Ascending aorta (tissue), 2 donors: ENCODE measurements at regions not wholly inside any gene's neighbourhood (a gene's known extent, or its start where the extent isn't known, plus 50 kb on each side); places are given as distances from the start of the nearest gene placed in this dataset.
"Not testable (repeated sequence)": the region's sequence is repeated elsewhere in the genome, so short reads cannot be mapped to it uniquely, and the experiment has no call there.

ENCODE experiments used
- DNase-seq, 2 donors: peaks; one replicate each; pipeline ENCODE4 v3.0.0-alpha.2; 2019; ENCODE audit warnings: low spot score in 2 of 2
- H3K27ac ChIP-seq, 2 donors: fragments of 200-600 bp; sonication (generic); one replicate each; pipeline ENCODE4 v1.5.1; 2016 to 2017; ENCODE audit warnings: mild to moderate bottlenecking in 1 of 2
- H3K27me3 ChIP-seq: fragments of 200-600 bp; sonication (generic); one replicate; pipeline ENCODE4 v1.5.1; 2017
- H3K36me3 ChIP-seq, 2 donors: fragments of 200-600 bp; sonication (generic); one replicate each; pipeline ENCODE4 v1.5.1; 2016
- H3K4me1 ChIP-seq, 2 donors: fragments of 200-600 bp; sonication (generic); one replicate each; pipeline ENCODE4 v1.5.1; 2016 to 2017; ENCODE audit warnings: mild to moderate bottlenecking in 1 of 2
- H3K4me3 ChIP-seq, 2 donors: fragments of 200-600 bp; sonication (generic); one replicate each; pipeline ENCODE4 v1.5.1; 2016 to 2017; ENCODE audit warnings: mild to moderate bottlenecking in 1 of 2
- H3K9me3 ChIP-seq, 2 donors: fragments of 200-600 bp; sonication (generic); one replicate each; pipeline ENCODE4 v1.5.1; 2016
- intact Hi-C: fragments of 100-400 bp; cut with DNase I; formaldehyde crosslinking; loops from one replicate; pipeline ENCODE4 v1.15.1; 2023
- TF ChIP-seq, protein P1 (sequence below), 3 experiments: fragments of 200-600 bp in 2 of 3; fragments of 450-650 bp in 1 of 3; sonication (generic) in 2 of 3; IDR thresholded peaks; one replicate each; pipeline ENCODE4 v1.5.1; 2016 to 2019; ENCODE audit warnings: antibody characterized with exemption in 3 of 3, mild to moderate bottlenecking in 1 of 3, moderate library complexity in 1 of 3

DNA sequence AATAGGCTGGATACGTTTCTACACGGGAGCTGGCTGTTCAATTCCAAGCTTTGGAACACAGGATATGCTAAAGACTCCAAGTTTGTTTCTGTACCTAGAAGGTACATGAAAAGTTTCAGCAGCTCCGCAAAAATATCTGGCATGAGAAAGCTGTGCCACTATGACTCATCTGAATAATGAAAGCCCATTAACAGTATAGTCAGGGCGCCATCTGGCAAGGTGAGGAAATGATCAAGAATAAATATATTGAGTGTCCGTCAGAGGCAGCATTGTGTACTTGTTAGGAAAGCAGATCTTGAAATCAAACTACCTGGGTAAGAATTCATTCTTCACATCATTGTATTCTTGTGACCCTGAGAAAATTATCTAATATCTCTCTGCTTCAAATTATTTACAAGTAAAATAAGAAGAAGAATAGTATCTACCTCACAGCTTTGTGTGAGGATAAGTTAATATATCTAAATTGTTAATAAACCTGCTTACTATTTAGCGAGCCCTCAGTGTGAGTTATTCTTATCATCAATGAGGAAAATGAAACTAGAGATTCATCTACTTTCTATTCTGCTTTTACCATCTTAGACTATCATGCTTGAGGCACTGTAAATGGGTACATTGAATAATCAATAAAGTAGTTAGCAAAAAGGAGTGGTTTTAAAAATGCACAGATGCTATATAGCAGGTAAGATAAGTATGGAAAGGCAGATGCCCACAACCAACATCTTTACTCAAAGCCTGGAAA, 53.5 kb downstream of the FSCB start:
- DNase-seq: no peak
- H3K27me3 ChIP-seq: no peaks in the 10 kb centered on the region
- peaks cover 0 to 3% of the 10 kb centered on the region in 2 donors for H3K9me3 ChIP-seq
- H3K27ac ChIP-seq: no peak overlapping the region
- TF ChIP-seq, protein P1, sequence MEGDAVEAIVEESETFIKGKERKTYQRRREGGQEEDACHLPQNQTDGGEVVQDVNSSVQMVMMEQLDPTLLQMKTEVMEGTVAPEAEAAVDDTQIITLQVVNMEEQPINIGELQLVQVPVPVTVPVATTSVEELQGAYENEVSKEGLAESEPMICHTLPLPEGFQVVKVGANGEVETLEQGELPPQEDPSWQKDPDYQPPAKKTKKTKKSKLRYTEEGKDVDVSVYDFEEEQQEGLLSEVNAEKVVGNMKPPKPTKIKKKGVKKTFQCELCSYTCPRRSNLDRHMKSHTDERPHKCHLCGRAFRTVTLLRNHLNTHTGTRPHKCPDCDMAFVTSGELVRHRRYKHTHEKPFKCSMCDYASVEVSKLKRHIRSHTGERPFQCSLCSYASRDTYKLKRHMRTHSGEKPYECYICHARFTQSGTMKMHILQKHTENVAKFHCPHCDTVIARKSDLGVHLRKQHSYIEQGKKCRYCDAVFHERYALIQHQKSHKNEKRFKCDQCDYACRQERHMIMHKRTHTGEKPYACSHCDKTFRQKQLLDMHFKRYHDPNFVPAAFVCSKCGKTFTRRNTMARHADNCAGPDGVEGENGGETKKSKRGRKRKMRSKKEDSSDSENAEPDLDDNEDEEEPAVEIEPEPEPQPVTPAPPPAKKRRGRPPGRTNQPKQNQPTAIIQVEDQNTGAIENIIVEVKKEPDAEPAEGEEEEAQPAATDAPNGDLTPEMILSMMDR (IDR thresholded peaks at IDR 0.05): no peak
- H3K4me3 ChIP-seq: no peak overlapping the region
- no peaks in the 10 kb centered on the region for H3K36me3 ChIP-seq
- no peaks in the 10 kb centered on the region for H3K4me1 ChIP-seq
- intact Hi-C loops: no loop called here

DNA sequence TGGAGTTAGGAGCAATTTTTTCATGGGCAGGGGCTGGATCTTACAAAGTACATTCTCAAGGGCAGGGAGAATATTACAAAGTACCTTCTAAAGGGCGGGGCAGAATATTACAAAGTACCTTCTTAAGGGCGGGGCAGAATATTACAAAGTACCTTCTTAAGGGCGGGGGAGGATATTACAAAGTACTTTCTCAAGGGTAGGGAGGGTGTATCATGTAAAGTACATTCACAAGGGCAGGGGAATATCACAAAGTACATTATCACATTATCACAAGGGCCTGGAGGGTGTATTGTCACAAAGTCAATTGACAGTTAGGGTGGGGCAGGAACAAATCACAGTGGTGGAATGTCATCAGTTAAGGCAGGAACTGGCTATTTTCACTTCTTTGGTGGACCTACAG, 56.9 kb downstream of the FSCB start:
- H3K4me3 ChIP-seq, H3K4me1 ChIP-seq, H3K27me3 ChIP-seq, H3K36me3 ChIP-seq, H3K9me3 ChIP-seq, H3K27ac ChIP-seq, intact Hi-C loops, DNase-seq: not testable (repeated sequence)

DNA sequence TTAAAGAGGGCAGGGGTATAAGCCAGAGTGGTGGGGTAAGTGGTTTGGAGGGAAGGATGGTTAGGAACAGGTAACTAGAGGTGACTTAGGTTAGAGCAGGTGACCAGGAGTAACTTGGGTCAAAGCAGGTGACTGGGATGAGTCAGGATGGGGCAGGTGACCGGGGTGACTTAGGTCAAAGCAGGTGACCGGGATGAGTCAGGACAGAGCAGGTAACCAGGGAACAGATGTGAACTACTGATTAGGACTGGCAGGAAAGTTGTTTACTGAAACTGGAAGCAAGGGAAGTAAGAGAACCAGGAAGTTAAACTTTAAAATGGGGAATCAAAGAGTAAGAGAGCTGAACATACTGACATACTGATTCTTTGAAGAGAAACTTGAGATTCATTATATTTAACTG, 57.4 kb downstream of the FSCB start:
- H3K36me3 ChIP-seq: no peaks in the 10 kb centered on the region
- H3K4me1 ChIP-seq: no peaks in the 10 kb centered on the region
- TF ChIP-seq, protein P1 (IDR thresholded peaks at IDR 0.05): no peak
- DNase-seq: no peak
- H3K9me3 ChIP-seq: no peaks in the 10 kb centered on the region
- H3K27me3 ChIP-seq: no peaks in the 10 kb centered on the region
- intact Hi-C loops: no loop called here
- H3K4me3 ChIP-seq: no peak overlapping the region
- H3K27ac ChIP-seq: no peak overlapping the region

DNA sequence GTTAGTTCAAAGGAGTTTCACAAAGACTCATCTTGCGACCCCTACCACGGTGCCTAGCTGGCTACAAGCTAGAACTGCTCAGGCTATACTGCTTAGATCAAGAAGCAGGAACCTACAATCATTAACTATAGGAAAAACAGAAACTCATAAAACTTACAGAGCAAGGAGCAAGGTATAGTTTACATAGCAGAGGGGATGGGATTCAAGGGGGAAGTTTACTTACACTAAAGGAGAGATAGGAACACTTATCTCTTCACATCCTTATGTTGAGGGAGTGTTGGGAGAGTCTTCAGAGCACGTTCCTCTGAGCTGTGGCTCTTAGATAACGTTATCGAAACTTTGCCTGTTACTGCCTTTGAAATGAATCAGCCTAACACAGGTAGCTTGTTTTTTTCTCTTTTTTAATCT, 58.1 kb downstream of the FSCB start:
- Histone ChIP-seq H3K27me3 (no peaks in the 10 kb centered on the region), H3K36me3 (no peaks in the 10 kb centered on the region), H3K4me3 (no peak overlapping the region), H3K4me1 (no peaks in the 10 kb centered on the region), H3K27ac (no peak overlapping the region), H3K9me3 (no peaks in the 10 kb centered on the region)
- no peak for DNase-seq
- intact Hi-C loops: no loop called here
- TF ChIP-seq, protein P1 (IDR thresholded peaks at IDR 0.05): no peak

DNA sequence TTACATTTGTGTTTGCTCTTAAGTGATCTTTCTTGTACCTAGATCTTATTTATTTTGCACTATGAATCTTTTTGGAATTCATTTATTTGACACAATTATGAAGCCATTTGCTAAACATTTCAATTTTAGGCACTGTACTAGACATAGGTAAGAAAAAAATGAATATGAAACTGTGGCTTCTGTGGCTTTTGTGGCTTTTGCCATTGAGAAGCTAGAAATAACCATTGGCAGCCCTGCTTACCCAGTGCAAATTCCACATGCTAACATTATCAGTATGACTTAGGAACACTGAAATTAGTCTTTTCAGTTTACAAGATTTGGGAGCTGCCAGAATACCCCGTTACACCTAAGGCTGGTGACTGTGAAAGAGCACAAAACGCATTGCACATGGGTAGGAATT, 60.1 kb downstream of the FSCB start:
- Histone ChIP-seq H3K27me3 (no peaks in the 10 kb centered on the region), H3K27ac (no peak overlapping the region), H3K4me1 (no peaks in the 10 kb centered on the region), H3K4me3 (no peak overlapping the region), H3K36me3 (no peaks in the 10 kb centered on the region), H3K9me3 (no peaks in the 10 kb centered on the region)
- TF ChIP-seq, protein P1 (IDR thresholded peaks at IDR 0.05): no peak
- intact Hi-C loops: no loop called here
- DNase-seq: no peak

DNA sequence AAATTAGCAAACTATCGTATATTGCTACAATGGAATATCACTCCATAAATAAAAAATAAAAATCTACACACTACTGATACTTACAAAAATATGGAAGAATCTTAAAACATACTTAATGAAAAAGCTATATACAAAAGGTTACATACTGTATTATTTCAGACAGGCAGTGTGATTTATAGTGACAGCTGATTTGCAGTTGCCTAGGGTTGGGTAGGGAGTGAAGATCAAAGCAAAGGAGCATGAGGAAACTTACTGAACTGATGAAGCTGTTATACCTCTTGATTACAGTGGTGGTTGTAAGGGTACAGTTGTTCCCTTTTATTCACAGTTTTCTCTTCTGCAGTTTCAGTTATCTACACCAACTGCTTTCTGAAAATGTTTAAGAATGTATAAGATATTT, 62.6 kb downstream of the FSCB start:
- no peak for DNase-seq
- TF ChIP-seq, protein P1 (IDR thresholded peaks at IDR 0.05): no peak

More for the DNA sequence above, 62.6 kb downstream of the FSCB start:
- no peak overlapping the region for H3K4me3 ChIP-seq
- no peaks in the 10 kb centered on the region for H3K27me3 ChIP-seq
- intact Hi-C loops: no loop called here
- no peaks in the 10 kb centered on the region for H3K4me1 ChIP-seq
- no peaks in the 10 kb centered on the region for H3K9me3 ChIP-seq
- no peak overlapping the region for H3K27ac ChIP-seq
- no peaks in the 10 kb centered on the region for H3K36me3 ChIP-seq
